ENCODE measurements at regions not wholly inside any gene's neighbourhood (a gene's known extent, or its start where the extent isn't known, plus 50 kb on each side); places are given as distances from the start of the nearest gene placed in this dataset.

- TF ChIP-seq, protein P1, sequence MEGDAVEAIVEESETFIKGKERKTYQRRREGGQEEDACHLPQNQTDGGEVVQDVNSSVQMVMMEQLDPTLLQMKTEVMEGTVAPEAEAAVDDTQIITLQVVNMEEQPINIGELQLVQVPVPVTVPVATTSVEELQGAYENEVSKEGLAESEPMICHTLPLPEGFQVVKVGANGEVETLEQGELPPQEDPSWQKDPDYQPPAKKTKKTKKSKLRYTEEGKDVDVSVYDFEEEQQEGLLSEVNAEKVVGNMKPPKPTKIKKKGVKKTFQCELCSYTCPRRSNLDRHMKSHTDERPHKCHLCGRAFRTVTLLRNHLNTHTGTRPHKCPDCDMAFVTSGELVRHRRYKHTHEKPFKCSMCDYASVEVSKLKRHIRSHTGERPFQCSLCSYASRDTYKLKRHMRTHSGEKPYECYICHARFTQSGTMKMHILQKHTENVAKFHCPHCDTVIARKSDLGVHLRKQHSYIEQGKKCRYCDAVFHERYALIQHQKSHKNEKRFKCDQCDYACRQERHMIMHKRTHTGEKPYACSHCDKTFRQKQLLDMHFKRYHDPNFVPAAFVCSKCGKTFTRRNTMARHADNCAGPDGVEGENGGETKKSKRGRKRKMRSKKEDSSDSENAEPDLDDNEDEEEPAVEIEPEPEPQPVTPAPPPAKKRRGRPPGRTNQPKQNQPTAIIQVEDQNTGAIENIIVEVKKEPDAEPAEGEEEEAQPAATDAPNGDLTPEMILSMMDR (IDR thresholded peaks at IDR 0.05), result no peak
- no peak for TF ChIP-seq POLR2A (IDR thresholded peaks at IDR 0.05)
Measured at GRCh38 chr18:59086522-59086921, 53.2 kb upstream of the SEC11C start.
